UCSD-AML1 (cell line): ENCODE measurements at regions not wholly inside any gene's neighbourhood (a gene's known extent, or its start where the extent isn't known, plus 50 kb on each side); places are given as distances from the start of the nearest gene placed in this dataset.
"Not testable (repeated sequence)": the region's sequence is repeated elsewhere in the genome, so short reads cannot be mapped to it uniquely, and the experiment has no call there.

Experiments
- DNase-seq: peaks from one replicate; lab custom pipeline; 2025; ENCODE audit not compliant: unreplicated experiment; lab: John Stamatoyannopoulos, UW

- no peak for DNase-seq
Observed at GRCh38 chr6:74534465-74535211, 671.2 kb downstream of the COL12A1 start.

- no peak for DNase-seq
Observed at GRCh38 chr6:74519163-74519562, 686.7 kb downstream of the COL12A1 start.

GRCh38 chr6:74518035-74518434 lies 687.8 kb downstream of the COL12A1 start:
- DNase-seq: no peak

GRCh38 chr6:74510878-74511277 lies 695.0 kb downstream of the COL12A1 start:
- DNase-seq: no peak

GRCh38 chr6:74507649-74508048 lies 698.2 kb downstream of the COL12A1 start:
- no peak for DNase-seq

- DNase-seq: no peak
Observed at GRCh38 chr6:74505391-74505790, 700.5 kb downstream of the COL12A1 start.

- no peak for DNase-seq
Observed at GRCh38 chr6:74504941-74505340, 700.9 kb downstream of the COL12A1 start.

- DNase-seq: no peak
Observed at GRCh38 chr6:74492587-74492986, 713.3 kb downstream of the COL12A1 start.

GRCh38 chr6:74491844-74492374 lies 713.9 kb downstream of the COL12A1 start:
- DNase-seq: no peak

- not testable (repeated sequence) for DNase-seq
Observed at GRCh38 chr6:74488726-74489125, 717.1 kb downstream of the COL12A1 start.

GRCh38 chr6:74482180-74482579 lies 723.7 kb downstream of the COL12A1 start:
- no peak for DNase-seq

- DNase-seq: no peak
Observed at GRCh38 chr6:74480561-74480960, 725.3 kb downstream of the COL12A1 start.

GRCh38 chr6:74479960-74480359 lies 725.9 kb downstream of the COL12A1 start:
- no peak for DNase-seq

- no peak for DNase-seq
Observed at GRCh38 chr6:74479420-74479819, 726.4 kb downstream of the COL12A1 start.

- DNase-seq: not testable (repeated sequence)
Observed at GRCh38 chr6:74474046-74474445, 731.8 kb downstream of the COL12A1 start.

GRCh38 chr6:74468552-74468951 lies 737.3 kb downstream of the COL12A1 start:
- not testable (repeated sequence) for DNase-seq

- DNase-seq: no peak
Observed at GRCh38 chr6:74467533-74468215, 738.2 kb downstream of the COL12A1 start.

GRCh38 chr6:74466572-74466971 lies 739.3 kb downstream of the COL12A1 start:
- no peak for DNase-seq

GRCh38 chr6:74459260-74459659 lies 746.6 kb downstream of the COL12A1 start:
- no peak for DNase-seq

GRCh38 chr6:74458536-74458935 lies 747.3 kb downstream of the COL12A1 start:
- DNase-seq: no peak

GRCh38 chr6:74455786-74456185 lies 750.1 kb downstream of the COL12A1 start:
- no peak for DNase-seq

GRCh38 chr6:74451953-74452352 lies 753.9 kb downstream of the COL12A1 start:
- DNase-seq: no peak
